ENCODE measurements at regions not wholly inside any gene's neighbourhood (a gene's known extent, or its start where the extent isn't known, plus 50 kb on each side); places are given as distances from the start of the nearest gene placed in this dataset.
"Not testable (repeated sequence)": the region's sequence is repeated elsewhere in the genome, so short reads cannot be mapped to it uniquely, and the experiment has no call there.

DNA sequence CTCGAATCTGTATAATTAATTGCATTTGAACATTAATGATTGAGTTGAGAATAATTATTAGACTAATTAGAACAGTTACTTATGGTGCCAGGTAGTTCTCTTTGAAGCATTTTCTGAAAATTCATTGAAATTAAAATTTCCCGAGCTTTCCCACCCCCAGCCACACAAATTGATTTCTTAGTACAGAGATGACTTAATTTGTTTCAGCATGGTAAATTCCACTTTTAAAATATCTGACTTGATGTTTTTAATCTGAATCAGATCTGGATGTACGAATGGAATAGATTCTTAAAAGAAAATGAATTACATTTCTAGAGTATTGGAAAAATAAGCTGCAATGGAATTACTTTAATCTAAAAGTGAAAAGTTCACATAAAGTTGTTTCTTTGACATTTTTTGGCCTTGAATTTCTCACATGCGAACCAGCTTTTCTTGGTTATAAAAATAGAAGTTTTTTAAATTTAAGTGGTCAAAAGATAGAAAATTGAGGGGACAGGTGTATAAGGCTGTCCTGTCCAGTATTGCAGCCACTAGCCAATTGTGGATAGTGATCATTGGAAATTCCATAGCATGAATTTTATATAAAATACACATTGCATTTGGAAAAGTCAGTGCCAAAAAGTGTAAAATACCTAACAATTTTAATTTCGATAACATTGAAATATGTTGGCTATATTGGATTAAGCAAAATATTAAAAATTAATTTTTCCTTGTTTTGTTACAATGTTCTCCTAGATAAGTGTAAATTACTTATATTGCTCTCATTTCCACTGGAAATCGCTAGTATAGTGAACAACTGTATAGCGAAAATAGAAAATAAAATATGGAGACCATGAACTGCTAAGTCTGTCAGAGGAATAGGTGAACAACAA, 102.9 kb downstream of the OR2B2 start:
- no peak for DNase-seq
- Histone ChIP-seq H3K36me3 (no peaks in the 10 kb centered on the region), H3K9me3 (no peaks in the 10 kb centered on the region), H3K4me1 (peaks cover 0 to 49% (median 6%) of the 10 kb centered on the region in 9 donors), H3K27me3 (peaks cover 6 to 97% (median 47%) of the 10 kb centered on the region in 7 donors), H3K4me3 (peak overlapping the region in 9 of 10 donors; percentile 39 to 69 (median 63)), H3K27ac (peak overlapping the region in 5 of 10 donors; percentile 72 to 92 (median 81))
- 17 to 22% methylated on average over 7 of the region's 7 CpGs for whole genome bisulfite sequencing, 2 donors
- TF ChIP-seq, protein P1, sequence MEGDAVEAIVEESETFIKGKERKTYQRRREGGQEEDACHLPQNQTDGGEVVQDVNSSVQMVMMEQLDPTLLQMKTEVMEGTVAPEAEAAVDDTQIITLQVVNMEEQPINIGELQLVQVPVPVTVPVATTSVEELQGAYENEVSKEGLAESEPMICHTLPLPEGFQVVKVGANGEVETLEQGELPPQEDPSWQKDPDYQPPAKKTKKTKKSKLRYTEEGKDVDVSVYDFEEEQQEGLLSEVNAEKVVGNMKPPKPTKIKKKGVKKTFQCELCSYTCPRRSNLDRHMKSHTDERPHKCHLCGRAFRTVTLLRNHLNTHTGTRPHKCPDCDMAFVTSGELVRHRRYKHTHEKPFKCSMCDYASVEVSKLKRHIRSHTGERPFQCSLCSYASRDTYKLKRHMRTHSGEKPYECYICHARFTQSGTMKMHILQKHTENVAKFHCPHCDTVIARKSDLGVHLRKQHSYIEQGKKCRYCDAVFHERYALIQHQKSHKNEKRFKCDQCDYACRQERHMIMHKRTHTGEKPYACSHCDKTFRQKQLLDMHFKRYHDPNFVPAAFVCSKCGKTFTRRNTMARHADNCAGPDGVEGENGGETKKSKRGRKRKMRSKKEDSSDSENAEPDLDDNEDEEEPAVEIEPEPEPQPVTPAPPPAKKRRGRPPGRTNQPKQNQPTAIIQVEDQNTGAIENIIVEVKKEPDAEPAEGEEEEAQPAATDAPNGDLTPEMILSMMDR (IDR thresholded peaks at IDR 0.05), result no peak
- no peak for ATAC-seq
- intact Hi-C loops (cut with DNase I), result loop anchor here in 2 of 10 donors (5.0 to 10.0 kb wide), 3 partner anchors 75 to 1525 kb away; a partner anchor contains a TSS

DNA sequence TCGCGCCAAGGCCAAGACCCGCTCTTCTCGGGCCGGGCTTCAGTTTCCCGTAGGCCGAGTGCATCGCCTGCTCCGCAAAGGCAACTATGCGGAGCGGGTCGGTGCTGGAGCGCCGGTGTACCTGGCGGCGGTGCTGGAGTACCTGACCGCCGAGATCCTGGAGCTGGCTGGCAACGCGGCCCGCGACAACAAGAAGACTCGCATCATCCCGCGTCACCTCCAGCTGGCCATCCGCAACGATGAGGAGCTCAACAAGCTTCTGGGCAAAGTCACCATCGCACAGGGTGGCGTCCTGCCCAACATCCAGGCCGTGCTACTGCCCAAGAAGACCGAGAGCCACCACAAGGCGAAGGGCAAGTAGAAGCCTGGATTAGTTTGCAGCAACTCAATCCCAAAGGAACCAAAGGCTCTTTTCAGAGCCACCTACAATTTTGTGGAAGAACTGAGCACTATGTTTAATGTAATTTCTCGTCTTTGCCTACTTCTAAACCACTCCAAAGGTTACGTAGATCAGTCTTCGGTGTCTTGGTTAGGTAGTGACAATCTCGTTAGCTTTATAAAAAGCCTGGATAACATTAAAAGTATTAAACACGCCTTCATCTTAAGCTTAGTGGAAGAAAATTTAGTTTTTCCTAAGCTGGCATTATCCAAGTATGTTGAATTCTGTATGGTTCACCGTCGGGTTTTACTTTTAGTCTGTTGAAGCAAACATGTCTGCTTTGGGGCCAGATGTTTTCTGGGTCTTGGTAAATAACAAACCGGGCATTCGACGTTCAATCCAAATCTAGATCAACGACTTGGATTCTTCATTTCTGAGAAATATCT, 103.7 kb downstream of the OR2B2 start:
- peaks cover 0 to 44% (median 6%) of the 10 kb centered on the region in 9 donors for H3K4me1 ChIP-seq
- WGBS, 2 donors, result 6 to 10% methylated on average over 23 to 25 of the region's 43 CpGs

DNA sequence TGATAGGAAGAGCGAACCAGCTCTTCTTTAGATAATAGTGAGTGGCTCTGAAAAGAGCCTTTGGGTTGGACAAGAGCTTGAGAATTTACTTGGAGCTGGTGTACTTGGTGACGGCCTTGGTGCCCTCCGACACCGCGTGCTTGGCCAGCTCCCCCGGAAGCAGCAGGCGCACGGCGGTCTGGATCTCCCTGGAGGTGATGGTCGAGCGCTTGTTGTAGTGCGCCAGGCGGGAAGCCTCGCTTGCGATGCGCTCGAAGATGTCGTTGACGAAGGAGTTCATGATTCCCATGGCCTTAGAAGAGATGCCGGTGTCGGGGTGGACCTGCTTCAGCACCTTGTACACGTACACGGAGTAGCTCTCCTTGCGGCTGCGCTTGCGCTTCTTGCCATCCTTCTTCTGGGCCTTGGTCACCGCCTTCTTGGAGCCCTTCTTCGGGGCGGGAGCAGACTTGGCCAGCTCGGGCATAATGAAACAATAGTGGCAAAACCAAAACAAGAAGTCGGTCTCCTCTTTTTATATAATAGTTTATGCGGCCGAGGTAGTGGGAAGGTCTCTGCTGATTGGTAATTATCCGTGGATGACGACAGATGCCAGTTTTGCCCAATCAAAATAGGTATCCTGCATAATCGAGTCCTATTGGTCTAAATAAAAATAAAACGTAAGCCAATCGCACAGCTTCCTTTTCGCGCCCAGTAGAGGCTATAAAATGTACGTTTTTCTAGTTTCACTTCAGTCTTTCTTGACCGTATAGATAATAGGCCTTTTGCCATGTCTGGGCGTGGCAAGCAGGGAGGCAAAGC, 104.6 kb downstream of the OR2B2 start:
- WGBS, 2 donors, result 0 to 1% methylated on average over 43 of the region's 43 CpGs
- peaks cover 6 to 93% (median 46%) of the 10 kb centered on the region in 7 donors for H3K27me3 ChIP-seq
- H3K4me3 ChIP-seq, result peak overlapping the region; percentile 23 to 68 (median 58)
- peak; percentile 84 to 93 (median 87) for ATAC-seq
- H3K4me1 ChIP-seq, result peaks cover 0 to 44% (median 6%) of the 10 kb centered on the region in 9 donors
- H3K36me3 ChIP-seq, H3K9me3 ChIP-seq: not testable (repeated sequence)
- intact Hi-C loops (cut with DNase I), result loop anchor here in 2 of 10 donors (5.0 to 10.0 kb wide), 3 partner anchors 77 to 1523 kb away; a partner anchor contains a TSS
- peak; percentile 38 to 79 for DNase-seq
- peak overlapping the region in 8 of 10 donors; percentile 47 to 92 (median 64) for H3K27ac ChIP-seq

More for the DNA sequence above, 103.7 kb downstream of the OR2B2 start:
- ATAC-seq, result peak in 5 of 8 donors; percentile 1 to 16 (median 6)
- not testable (repeated sequence) for H3K9me3 ChIP-seq, H3K36me3 ChIP-seq, DNase-seq
- intact Hi-C loops (cut with DNase I), result loop anchor here in 2 of 10 donors (5.0 to 10.0 kb wide), 3 partner anchors 76 to 1524 kb away; a partner anchor contains a TSS
- Histone ChIP-seq H3K27ac (peak overlapping the region in 6 of 10 donors; percentile 56 to 92 (median 70)), H3K27me3 (peaks cover 6 to 97% (median 48%) of the 10 kb centered on the region in 7 donors), H3K4me3 (peak overlapping the region in 9 of 10 donors; percentile 35 to 68 (median 60))

DNA sequence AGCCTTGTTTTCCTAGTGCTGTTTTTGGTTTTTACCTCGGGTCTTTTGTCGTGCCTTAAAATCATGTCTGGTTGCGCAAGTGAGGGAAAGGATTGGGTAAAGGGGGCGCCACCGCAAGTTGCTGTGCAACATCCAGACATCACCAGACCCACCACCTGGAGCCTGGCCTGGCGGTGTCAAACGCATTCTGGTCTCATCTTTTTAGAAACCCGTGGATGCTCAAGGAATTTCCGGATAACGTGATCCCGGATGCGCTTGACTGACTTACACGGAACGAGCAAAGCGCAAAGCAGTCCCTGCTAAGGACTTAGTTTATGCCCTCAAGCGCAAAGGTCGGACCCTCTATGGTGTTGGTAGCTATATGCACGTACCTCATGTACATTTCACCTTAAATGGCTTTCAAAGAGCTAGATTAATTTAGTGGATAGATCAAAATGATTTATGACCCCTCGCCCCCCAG, 105.2 kb downstream of the OR2B2 start:
- WGBS, 2 donors, result 2 to 4% methylated on average over 19 of the region's 19 CpGs
- H3K4me3 ChIP-seq, result peak overlapping the region; percentile 23 to 68 (median 58)
- H3K27me3 ChIP-seq, result peaks cover 6 to 89% (median 43%) of the 10 kb centered on the region in 7 donors
- intact Hi-C loops (cut with DNase I), result loop anchor here in 2 of 10 donors (5.0 to 10.0 kb wide), 3 partner anchors 78 to 1522 kb away; a partner anchor contains a TSS
- TF ChIP-seq, protein P1 (IDR thresholded peaks at IDR 0.05), result no peak
- peak overlapping the region in 8 of 10 donors; percentile 47 to 92 (median 64) for H3K27ac ChIP-seq
- DNase-seq (no peak), ATAC-seq (no peak)
- H3K36me3 ChIP-seq, result no peaks in the 10 kb centered on the region
- H3K4me1 ChIP-seq, result peaks cover 0 to 44% (median 6%) of the 10 kb centered on the region in 9 donors
- no peaks in the 10 kb centered on the region for H3K9me3 ChIP-seq

All from heart right ventricle (tissue), 16 donors.